HepG2 (cell line): ENCODE measurements at regions not wholly inside any gene's neighbourhood (a gene's known extent, or its start where the extent isn't known, plus 50 kb on each side); places are given as distances from the start of the nearest gene placed in this dataset.

Experiments
- ATAC-seq: fragments of 200-7000 bp; cut with Tn5 transposase; 3 replicates; pipeline ENCODE4 v1.9.1; 2020; ENCODE audit warnings: mild to moderate bottlenecking, moderate library complexity
- BruUV-seq: library from RNA; stranded (reverse); fragments of 400-500 nt; replicated peaks from 2 replicates; lab custom pipeline; 2021; lab: Mats Ljungman, UMichigan
- CTCF ChIA-PET: fragments of 300-600 bp; formaldehyde crosslinking; extraction: SDS; loops from one replicate; lab custom pipeline; 2021; ENCODE audit warnings: low total read pairs, inconsistent platforms, low intra/inter-chr PET ratio; lab: Yijun Ruan, JAX
- POLR2A ChIA-PET: fragments of 350-600 bp; sonication (Branson Sonifier 250); formaldehyde crosslinking; loops from one replicate; lab custom pipeline; 2020; ENCODE audit warnings: antibody characterized with exemption, inconsistent platforms; lab: Yijun Ruan, JAX
- DNase-seq: peaks from one replicate; pipeline ENCODE4 v3.0.0-alpha.2; 2015; ENCODE audit warnings: low spot score
- FAIRE-seq: peaks from 3 replicates; lab custom pipeline; 2011; peaks lifted over from hg19 to GRCh38; lab: Jason Lieb, UNC
- H2AFZ ChIP-seq: one replicate; pipeline ENCODE4 v1.6.1; 2011; ENCODE audit warnings: low read length, inconsistent platforms
- H3K27ac ChIP-seq: fragments of 300-600 bp; 3 replicates; pipeline ENCODE4 v1.8.0; 2011; ENCODE audit warnings: mixed run types, mild to moderate bottlenecking, mixed read lengths, low read length, inconsistent platforms; ENCODE audit not compliant: insufficient read depth; ENCODE audit errors: extremely low read length
- H3K27me3 ChIP-seq, 2 experiments: fragments of 200-600 bp in 1 of 2; 2 replicates in 1 of 2; 3 replicates in 1 of 2; pipeline versions ENCODE4 v1.6.0 to v1.8.0; 2011; ENCODE audit warnings: low read length in 2 of 2, mild to moderate bottlenecking in 2 of 2, moderate library complexity in 2 of 2, inconsistent platforms in 1 of 2; ENCODE audit not compliant: insufficient read depth in 2 of 2, control insufficient read depth in 1 of 2
- H3K36me3 ChIP-seq, 2 experiments: fragments of 200-600 bp in 1 of 2; replicated peaks in 1 of 2; 2 replicates in 1 of 2; 3 replicates in 1 of 2; pipeline versions ENCODE4 v1.5.1 to v1.8.0; 2011; ENCODE audit warnings: low read length in 2 of 2, inconsistent platforms in 1 of 2; ENCODE audit not compliant: insufficient read depth in 2 of 2, control insufficient read depth in 1 of 2
- H3K4me1 ChIP-seq: 2 replicates; pipeline ENCODE4 v1.5.1; 2012; ENCODE audit warnings: low read length, inconsistent platforms; ENCODE audit not compliant: insufficient read depth
- H3K4me2 ChIP-seq: 2 replicates; pipeline ENCODE4 v1.6.0; 2011; ENCODE audit warnings: low read depth, low read length, inconsistent platforms
- H3K4me3 ChIP-seq, 3 experiments: fragments of 200-600 bp in 1 of 3; sonication (generic), shearing (Covaris generic) in 1 of 3; replicated peaks in 1 of 3; 2 replicates each; pipeline ENCODE4 v1.5.1; 2011 to 2016; ENCODE audit warnings: low read length in 3 of 3, inconsistent platforms in 2 of 3, low read depth in 2 of 3, mild to moderate bottlenecking in 2 of 3, control low read depth in 1 of 3, mixed read lengths in 1 of 3; ENCODE audit not compliant: insufficient read depth in 1 of 3
- H3K79me2 ChIP-seq: one replicate; pipeline ENCODE4 v1.6.1; 2011; ENCODE audit warnings: low read length, inconsistent platforms; ENCODE audit not compliant: insufficient read depth
- H3K9ac ChIP-seq: 2 replicates; pipeline ENCODE4 v1.6.0; 2011; ENCODE audit warnings: mild to moderate bottlenecking, low read depth, low read length, inconsistent platforms; ENCODE audit not compliant: insufficient read depth
- H3K9me3 ChIP-seq: 2 replicates; pipeline ENCODE4 v1.5.1; 2012; ENCODE audit warnings: mild to moderate bottlenecking, low read length
- H4K20me1 ChIP-seq: 2 replicates; pipeline ENCODE4 v1.6.0; 2011; ENCODE audit warnings: inconsistent platforms, mild to moderate bottlenecking, low read length, moderate library complexity; ENCODE audit not compliant: insufficient read depth
- HOXA5 ChIP-seq: sonication (generic); formaldehyde crosslinking; IDR thresholded peaks from 2 replicates; pipeline ENCODE4 v1.4.0; 2020; ENCODE audit warnings: missing genetic modification reagents
- IRF1 ChIP-seq: sonication (generic); formaldehyde crosslinking; IDR thresholded peaks from 2 replicates; pipeline ENCODE4 v1.4.0; 2020; ENCODE audit warnings: low read depth, mild to moderate bottlenecking, missing genetic modification reagents
- MNT ChIP-seq: fragments of 450-650 bp; IDR thresholded peaks from 2 replicates; pipeline ENCODE4 v1.6.1; 2016
- MXD3 ChIP-seq: IDR thresholded peaks from 2 replicates; pipeline ENCODE4 v1.6.1; 2016; ENCODE audit warnings: mild to moderate bottlenecking, missing biosample characterization, missing genetic modification reagents
- PAX8 ChIP-seq: sonication (generic); formaldehyde crosslinking; IDR thresholded peaks from 2 replicates; pipeline ENCODE4 v1.8.0; 2022; ENCODE audit warnings: mild to moderate bottlenecking, missing genetic modification reagents, borderline replicate concordance
- REPIN1 ChIP-seq: sonication (generic); formaldehyde crosslinking; IDR thresholded peaks from 2 replicates; pipeline ENCODE4 v1.8.0; 2022; ENCODE audit warnings: missing genetic modification reagents, low read depth, mild to moderate bottlenecking, borderline replicate concordance
- SP5 ChIP-seq: IDR thresholded peaks from 2 replicates; pipeline ENCODE4 v1.6.1; 2016; ENCODE audit warnings: low read depth, borderline replicate concordance
- ZBTB8A ChIP-seq: sonication (generic); formaldehyde crosslinking; IDR thresholded peaks from 2 replicates; pipeline ENCODE4 v1.4.0; 2020; ENCODE audit warnings: mild to moderate bottlenecking, low read depth, missing genetic modification reagents, borderline replicate concordance
- ZNF317 ChIP-seq: sonication (generic); formaldehyde crosslinking; IDR thresholded peaks from 2 replicates; pipeline ENCODE4 v1.5.0; 2020; ENCODE audit warnings: mild to moderate bottlenecking, missing genetic modification reagents
- WGBS: methylation state at CpG from one replicate; pipeline ENCODE4 v1.1.6; 2017; ENCODE audit warnings: low lambda C conversion rate; 5-methylcytosine and 5-hydroxymethylcytosine counted together
- in situ Hi-C: cut with HindIII; loops from 2 replicates; pipeline ENCODE4 v1.10.0; 2017; ENCODE audit warnings: low pct_unique_long_range_greater_than_20kb; ENCODE audit not compliant: extremely low pct_ligation_motif_present
- intact Hi-C: fragments of 100-400 bp; cut with micrococcal nuclease; formaldehyde crosslinking; loops from one replicate; pipeline ENCODE4 v1.10.0; 2022; ENCODE audit not compliant: unreplicated experiment

- Histone ChIP-seq H3K9ac (no peak overlapping the region), H3K4me3 (no peak overlapping the region), H4K20me1 (no peaks in the 10 kb centered on the region), H3K9me3 (no peaks in the 10 kb centered on the region), H3K79me2 (no peaks in the 10 kb centered on the region), H3K4me1 (no peaks in the 10 kb centered on the region), H3K27me3 (no peaks in the 10 kb centered on the region), H3K4me2 (no peak overlapping the region), H3K36me3 (no peaks in the 10 kb centered on the region), H3K27ac (no peak overlapping the region), H2AFZ (no peak overlapping the region)
- DNase-seq: no peak
- no peak for FAIRE-seq
- in situ Hi-C loops (no loop called here), intact Hi-C loops (no loop called here)
- ChIA-PET CTCF (no interaction called here), POLR2A (no interaction called here)
- TF ChIP-seq MNT: no peak
- TF ChIP-seq HOXA5: no peak
- TF ChIP-seq PAX8 (CRISPR knock-in tag): no peak
- TF ChIP-seq ZNF317 (CRISPR knock-in tag): no peak
- TF ChIP-seq MXD3: no peak
- no peak for TF ChIP-seq REPIN1 (CRISPR knock-in tag)
- TF ChIP-seq SP5 (CRISPR knock-in tag): no peak
- no peak for TF ChIP-seq IRF1 (CRISPR knock-in tag)
- no peak for TF ChIP-seq ZBTB8A (CRISPR knock-in tag)
- ATAC-seq: no peak
- BruUV-seq: no TSS peak
- WGBS: 3% methylated on average over 3 of the region's 3 CpGs
These were observed 234.0 kb upstream of the CXCL12 start for GRCh38 chr10:44618910-44619309.
